Dendritic cell treated with granulocyte-macrophage colony-stimulating factor and Interleukin-4, amounts not matched to agents 40 ng/mL and 50 ng/mL, for 4 days (primary cell): ENCODE measurements at regions not wholly inside any gene's neighbourhood (a gene's known extent, or its start where the extent isn't known, plus 50 kb on each side); places are given as distances from the start of the nearest gene placed in this dataset.
"Not testable (repeated sequence)": the region's sequence is repeated elsewhere in the genome, so short reads cannot be mapped to it uniquely, and the experiment has no call there.

ENCODE experiments used
- H3K27ac Mint-ChIP-seq: one replicate; pipeline ENCODE4 v1.8.0; 2022; ENCODE audit warnings: mild to moderate bottlenecking, mixed read lengths
- H3K27me3 Mint-ChIP-seq: one replicate; pipeline ENCODE4 v1.8.0; 2022; ENCODE audit warnings: mild to moderate bottlenecking, mixed read lengths
- H3K36me3 Mint-ChIP-seq: one replicate; pipeline ENCODE4 v1.8.0; 2022; ENCODE audit warnings: low read depth, mixed read lengths
- H3K4me1 Mint-ChIP-seq: one replicate; pipeline ENCODE4 v1.8.0; 2022; ENCODE audit warnings: low read depth, mixed read lengths
- H3K4me3 Mint-ChIP-seq: one replicate; pipeline ENCODE4 v1.8.0; 2022; ENCODE audit warnings: mild to moderate bottlenecking, moderate library complexity, mixed read lengths
- H3K9me3 Mint-ChIP-seq: one replicate; pipeline ENCODE4 v1.8.0; 2022; ENCODE audit warnings: mixed read lengths
- intact Hi-C: fragments of 100-400 bp; cut with micrococcal nuclease; formaldehyde crosslinking; loops from one replicate; pipeline ENCODE4 v1.15.0; 2022

DNA sequence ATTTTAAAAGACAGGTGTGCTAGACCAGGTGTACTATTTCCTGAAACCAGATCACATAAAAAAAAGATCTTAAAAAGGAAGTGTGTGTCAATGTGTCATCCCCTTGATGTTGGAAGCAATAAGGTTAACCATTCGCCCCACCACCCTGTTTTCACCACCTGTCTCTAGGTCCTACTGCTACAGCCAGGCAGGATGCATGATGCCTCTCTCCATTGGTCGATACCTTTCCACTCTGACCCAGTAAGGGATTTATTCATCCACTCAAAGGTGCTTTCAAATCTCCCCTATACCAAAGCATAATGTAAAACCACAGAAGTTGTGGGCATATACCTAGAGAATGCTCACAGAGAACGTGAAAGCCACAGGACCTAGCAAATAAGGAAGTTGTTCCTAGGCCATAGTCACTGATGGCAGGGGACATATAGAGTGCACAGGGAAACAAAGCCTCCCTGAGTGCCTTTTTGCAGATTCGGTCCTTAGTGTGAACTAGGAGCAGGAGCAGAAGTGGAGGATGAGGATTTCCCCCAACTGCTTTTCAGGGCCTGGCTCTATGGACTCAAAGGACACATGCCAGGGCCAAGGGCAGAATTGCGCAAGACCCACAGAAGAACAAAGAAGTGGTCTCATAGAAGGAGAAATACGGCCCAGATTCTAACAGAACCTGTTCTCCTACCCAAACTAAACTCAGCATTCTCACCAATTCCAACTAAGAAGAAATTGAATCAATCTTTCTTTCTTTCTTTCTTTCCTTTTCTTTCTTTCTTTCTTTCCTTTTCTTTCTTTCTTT, 631.5 kb upstream of the NRP1 start:
- peaks cover 3% of the 10 kb centered on the region for H3K27me3 Mint-ChIP-seq
- intact Hi-C loops = no loop called here
- peaks cover 7% of the 10 kb centered on the region for H3K4me1 Mint-ChIP-seq
- H3K9me3 Mint-ChIP-seq = peaks cover 17% of the 10 kb centered on the region
- no peak overlapping the region for H3K4me3 Mint-ChIP-seq
- H3K27ac Mint-ChIP-seq = no peak overlapping the region
- no peaks in the 10 kb centered on the region for H3K36me3 Mint-ChIP-seq

DNA sequence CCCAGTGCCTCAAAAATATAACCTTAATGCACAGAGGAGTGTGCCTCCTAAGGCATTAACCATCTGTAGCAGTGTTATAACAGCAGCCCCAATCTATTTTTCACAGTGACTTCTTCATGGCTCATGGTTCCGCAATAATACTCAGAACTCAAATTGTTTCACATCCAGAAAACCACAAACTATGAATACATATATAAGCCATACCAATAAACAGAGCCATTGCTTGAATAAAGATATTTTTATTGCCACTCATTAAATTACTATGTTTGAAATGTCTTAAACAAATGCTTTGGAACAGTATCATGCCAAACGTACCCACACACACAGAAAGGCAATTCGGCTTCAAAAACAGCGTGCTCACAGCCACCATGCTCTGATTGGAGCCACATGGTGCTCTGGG, 629.3 kb upstream of the NRP1 start:
- Mint-ChIP-seq H3K36me3 (no peaks in the 10 kb centered on the region), H3K27ac (no peak overlapping the region), H3K9me3 (peaks cover 11% of the 10 kb centered on the region), H3K4me3 (no peak overlapping the region), H3K27me3 (peaks cover 2% of the 10 kb centered on the region), H3K4me1 (peaks cover 7% of the 10 kb centered on the region)
- intact Hi-C loops = no loop called here

- intact Hi-C loops, H3K27me3 Mint-ChIP-seq: not testable (repeated sequence)
Measured at GRCh38 chr10:33956322-33956721, 621.9 kb upstream of the NRP1 start.

GRCh38 chr10:33955676-33956075, 621.2 kb upstream of the NRP1 start:
- no peak overlapping the region for H3K27ac Mint-ChIP-seq
- peaks cover 2% of the 10 kb centered on the region for H3K27me3 Mint-ChIP-seq
- H3K9me3 Mint-ChIP-seq = peaks cover 7% of the 10 kb centered on the region
- H3K4me3 Mint-ChIP-seq = no peak overlapping the region
- H3K36me3 Mint-ChIP-seq = no peaks in the 10 kb centered on the region
- intact Hi-C loops = no loop called here
- H3K4me1 Mint-ChIP-seq = no peaks in the 10 kb centered on the region

More at GRCh38 chr10:33956322-33956721, 621.9 kb upstream of the NRP1 start:
- not testable (repeated sequence) for H3K4me1 Mint-ChIP-seq, H3K36me3 Mint-ChIP-seq, H3K4me3 Mint-ChIP-seq, H3K9me3 Mint-ChIP-seq, H3K27ac Mint-ChIP-seq

DNA sequence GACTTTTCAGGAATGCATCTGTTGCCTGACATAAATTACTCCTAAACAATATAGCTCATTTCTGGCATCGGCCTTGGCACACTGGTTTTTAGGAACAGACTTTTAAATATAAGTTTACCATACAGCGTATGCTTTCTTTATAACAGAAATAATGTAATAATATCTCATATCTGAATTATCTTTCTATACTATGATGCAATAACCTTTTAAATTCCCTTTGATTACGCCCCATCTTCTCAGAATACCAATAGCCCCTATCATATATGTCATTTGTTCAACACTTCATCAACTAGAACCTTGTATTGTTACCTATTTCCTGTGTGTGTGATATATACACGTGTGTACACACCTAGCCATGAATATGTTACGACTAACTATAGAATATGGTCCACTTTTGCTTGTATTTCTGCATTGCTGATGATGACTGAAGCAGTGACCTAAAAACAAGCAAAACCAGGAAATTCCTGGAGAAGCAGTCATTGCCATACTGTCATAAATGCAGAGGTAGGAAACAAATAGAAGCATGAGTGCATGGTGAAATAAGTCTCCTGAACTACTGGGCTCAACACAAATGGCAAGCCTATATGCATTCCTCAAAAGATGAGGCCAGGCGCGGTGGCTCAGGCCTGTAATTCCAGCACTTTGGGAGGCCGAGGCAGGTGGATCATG, 618.4 kb upstream of the NRP1 start:
- Mint-ChIP-seq H3K4me1 (no peaks in the 10 kb centered on the region), H3K27me3 (peaks cover 3% of the 10 kb centered on the region), H3K4me3 (no peak overlapping the region), H3K9me3 (peaks cover 7% of the 10 kb centered on the region), H3K27ac (no peak overlapping the region), H3K36me3 (no peaks in the 10 kb centered on the region)
- intact Hi-C loops = no loop called here

GRCh38 chr10:33950206-33950605, 615.7 kb upstream of the NRP1 start:
- no peaks in the 10 kb centered on the region for H3K4me1 Mint-ChIP-seq
- H3K9me3 Mint-ChIP-seq = peaks cover 10% of the 10 kb centered on the region
- no peak overlapping the region for H3K4me3 Mint-ChIP-seq
- H3K27me3 Mint-ChIP-seq = peaks cover 2% of the 10 kb centered on the region
- H3K36me3 Mint-ChIP-seq = no peaks in the 10 kb centered on the region
- no peak overlapping the region for H3K27ac Mint-ChIP-seq
- intact Hi-C loops = no loop called here

GRCh38 chr10:33947544-33947943, 613.1 kb upstream of the NRP1 start:
- no peak overlapping the region for H3K4me3 Mint-ChIP-seq
- H3K27me3 Mint-ChIP-seq = peaks cover 2% of the 10 kb centered on the region
- intact Hi-C loops = no loop called here
- no peaks in the 10 kb centered on the region for H3K36me3 Mint-ChIP-seq
- no peaks in the 10 kb centered on the region for H3K4me1 Mint-ChIP-seq
- peaks cover 10% of the 10 kb centered on the region for H3K9me3 Mint-ChIP-seq
- no peak overlapping the region for H3K27ac Mint-ChIP-seq

DNA sequence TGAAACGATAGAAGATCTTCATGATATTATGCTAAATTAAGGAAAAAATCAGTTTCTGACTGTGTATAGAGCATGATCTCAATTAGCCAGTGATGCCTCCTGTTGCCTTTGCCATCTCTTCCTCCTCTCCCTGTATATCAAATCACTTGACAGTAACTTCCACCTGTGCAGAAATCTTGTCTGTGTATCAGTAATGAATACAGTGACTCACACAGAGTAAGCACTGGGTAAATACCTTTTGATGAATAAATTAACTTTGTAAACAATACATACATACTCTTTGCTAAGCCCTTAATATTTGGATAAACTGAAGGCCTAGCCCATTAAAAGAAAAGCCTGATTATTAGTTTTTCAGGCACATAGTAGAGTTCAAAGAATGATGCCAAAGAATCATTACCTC, 610.6 kb upstream of the NRP1 start:
- Mint-ChIP-seq H3K4me3 (no peak overlapping the region), H3K27ac (no peak overlapping the region), H3K4me1 (no peaks in the 10 kb centered on the region), H3K36me3 (no peaks in the 10 kb centered on the region), H3K9me3 (peaks cover 10% of the 10 kb centered on the region), H3K27me3 (peaks cover under 1% of the 10 kb centered on the region)
- intact Hi-C loops = no loop called here

DNA sequence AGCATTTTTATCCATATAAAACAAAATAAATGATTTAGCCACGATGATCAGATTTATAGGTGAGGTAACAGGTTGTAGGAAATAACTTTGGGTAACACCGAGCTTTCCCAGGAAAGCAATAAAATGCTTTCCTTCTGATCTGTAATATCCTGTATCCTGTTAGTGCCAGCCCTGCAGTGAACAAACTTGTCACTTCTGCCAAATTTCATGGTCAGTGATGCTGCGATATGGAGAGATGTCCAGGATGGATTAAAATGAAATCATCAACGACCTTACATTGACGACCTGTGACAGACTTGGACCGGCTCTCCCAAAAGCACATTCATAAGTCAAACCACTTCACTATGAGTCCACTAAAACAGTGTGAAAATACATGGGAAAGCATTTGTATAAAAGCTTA, 608.0 kb upstream of the NRP1 start:
- Mint-ChIP-seq H3K27me3 (peaks cover 2% of the 10 kb centered on the region), H3K9me3 (peaks cover 10% of the 10 kb centered on the region), H3K36me3 (no peaks in the 10 kb centered on the region), H3K4me3 (no peak overlapping the region), H3K4me1 (no peaks in the 10 kb centered on the region), H3K27ac (no peak overlapping the region)
- intact Hi-C loops = no loop called here

GRCh38 chr10:33939892-33940291, 605.4 kb upstream of the NRP1 start:
- no peaks in the 10 kb centered on the region for H3K4me1 Mint-ChIP-seq
- H3K9me3 Mint-ChIP-seq = no peaks in the 10 kb centered on the region
- no peaks in the 10 kb centered on the region for H3K36me3 Mint-ChIP-seq
- intact Hi-C loops = no loop called here
- H3K4me3 Mint-ChIP-seq = no peak overlapping the region
- no peak overlapping the region for H3K27ac Mint-ChIP-seq
- H3K27me3 Mint-ChIP-seq = peaks cover 9% of the 10 kb centered on the region

DNA sequence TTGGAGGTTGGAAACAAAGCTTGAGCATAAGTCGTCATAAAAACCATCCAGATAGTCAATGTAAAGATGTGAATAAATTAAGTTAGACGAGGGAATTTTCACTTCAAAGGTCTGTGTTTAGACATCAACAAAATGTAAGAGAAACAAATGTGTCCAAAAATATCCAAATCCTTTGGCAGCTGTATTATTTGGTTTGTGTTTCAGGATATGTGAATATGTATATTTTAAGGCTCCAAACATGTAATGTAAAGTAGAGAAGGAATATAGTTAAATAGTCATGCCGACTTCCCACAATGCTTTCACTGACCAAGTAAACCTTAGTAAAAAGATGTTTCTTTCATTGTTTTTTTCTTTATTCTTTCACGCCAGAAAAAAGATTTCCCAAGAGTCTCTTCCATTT, 604.9 kb upstream of the NRP1 start:
- no peaks in the 10 kb centered on the region for H3K36me3 Mint-ChIP-seq
- no peak overlapping the region for H3K4me3 Mint-ChIP-seq
- H3K9me3 Mint-ChIP-seq = no peaks in the 10 kb centered on the region
- peaks cover 9% of the 10 kb centered on the region for H3K27me3 Mint-ChIP-seq
- intact Hi-C loops = no loop called here
- H3K27ac Mint-ChIP-seq = no peak overlapping the region
- H3K4me1 Mint-ChIP-seq = no peaks in the 10 kb centered on the region

GRCh38 chr10:33938001-33938400, 603.5 kb upstream of the NRP1 start:
- intact Hi-C loops = no loop called here
- no peak overlapping the region for H3K4me3 Mint-ChIP-seq
- peaks cover 10% of the 10 kb centered on the region for H3K27me3 Mint-ChIP-seq

DNA sequence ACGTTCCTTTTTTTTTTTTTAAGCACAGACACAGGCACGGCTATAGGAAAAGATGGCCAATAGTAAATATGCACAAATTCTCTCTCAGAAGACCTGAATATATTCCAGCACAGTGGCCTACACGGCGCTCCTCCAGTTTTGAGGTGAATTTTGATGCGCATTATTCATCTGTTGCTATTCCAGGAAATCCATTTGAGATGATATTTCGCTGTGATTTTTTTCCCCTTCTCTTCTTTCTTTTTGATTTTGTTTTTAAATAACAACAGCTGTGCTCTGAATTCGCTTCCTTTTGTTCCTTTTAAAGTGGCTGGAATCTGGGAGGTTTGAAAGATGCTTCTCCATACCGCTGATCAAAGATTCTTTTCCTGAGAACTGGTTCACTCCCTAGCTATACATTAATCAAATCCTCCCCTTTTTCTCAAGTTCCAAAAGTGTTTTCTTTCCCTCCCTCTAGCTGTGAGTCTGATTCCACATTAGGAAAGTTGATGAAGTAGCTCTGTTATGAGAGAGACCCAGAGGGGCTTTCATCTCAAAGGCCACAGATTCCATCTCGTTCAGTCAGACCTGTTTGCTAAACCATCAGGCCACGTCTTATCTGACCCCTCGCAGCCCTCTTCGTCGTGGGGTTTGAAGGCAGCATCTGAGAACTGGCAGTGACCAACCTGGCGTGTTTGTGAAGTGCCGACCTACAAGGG, 602.7 kb upstream of the NRP1 start:
- H3K36me3 Mint-ChIP-seq = no peaks in the 10 kb centered on the region
- H3K9me3 Mint-ChIP-seq = no peaks in the 10 kb centered on the region
- intact Hi-C loops = no loop called here
- peaks cover 10% of the 10 kb centered on the region for H3K27me3 Mint-ChIP-seq
- H3K27ac Mint-ChIP-seq = no peak overlapping the region
- H3K4me1 Mint-ChIP-seq = no peaks in the 10 kb centered on the region
- H3K4me3 Mint-ChIP-seq = no peak overlapping the region

More at GRCh38 chr10:33938001-33938400, 603.5 kb upstream of the NRP1 start:
- no peaks in the 10 kb centered on the region for H3K4me1 Mint-ChIP-seq
- H3K9me3 Mint-ChIP-seq = no peaks in the 10 kb centered on the region
- no peaks in the 10 kb centered on the region for H3K36me3 Mint-ChIP-seq
- H3K27ac Mint-ChIP-seq = no peak overlapping the region

- H3K27ac Mint-ChIP-seq = no peak overlapping the region
- H3K36me3 Mint-ChIP-seq = no peaks in the 10 kb centered on the region
- H3K4me3 Mint-ChIP-seq = no peak overlapping the region
- peaks cover 10% of the 10 kb centered on the region for H3K27me3 Mint-ChIP-seq
- intact Hi-C loops = no loop called here
- H3K9me3 Mint-ChIP-seq = peaks cover 11% of the 10 kb centered on the region
- peaks cover 7% of the 10 kb centered on the region for H3K4me1 Mint-ChIP-seq
Measured at GRCh38 chr10:33935350-33935749, 600.9 kb upstream of the NRP1 start.
